Ovary (tissue), 7 donors: ENCODE measurements at regions not wholly inside any gene's neighbourhood (a gene's known extent, or its start where the extent isn't known, plus 50 kb on each side); places are given as distances from the start of the nearest gene placed in this dataset.

Experiments
- DNase-seq, 5 donors: peaks; one replicate each; pipeline ENCODE4 v3.0.0-alpha.2; 2019 to 2020
- H3K27ac ChIP-seq, 2 donors: fragments of 200-600 bp; one replicate each; pipeline versions ENCODE4 v1.5.1 to v1.8.0; 2019 to 2022
- H3K27me3 ChIP-seq: fragments of 200-600 bp; one replicate; pipeline ENCODE4 v1.8.0; 2022
- H3K36me3 ChIP-seq: fragments of 200-600 bp; sonication (generic); one replicate; pipeline ENCODE4 v1.5.1; 2019
- H3K4me1 ChIP-seq: one replicate; pipeline ENCODE4 v1.8.1; 2013; ENCODE audit warnings: mild to moderate bottlenecking, moderate library complexity; ENCODE audit not compliant: insufficient read depth
- H3K4me3 ChIP-seq: fragments of 200-600 bp; sonication (generic); one replicate; pipeline ENCODE4 v1.5.1; 2017
- H3K9me3 ChIP-seq, 2 donors: fragments of 200-600 bp in 1 of 2; sonication (generic) in 1 of 2; one replicate each; pipeline versions ENCODE4 v1.5.1 to v1.8.1; 2013 to 2019; ENCODE audit warnings: mild to moderate bottlenecking in 1 of 2, moderate library complexity in 1 of 2
- EP300 ChIP-seq: sonication (generic); formaldehyde crosslinking; IDR thresholded peaks from one replicate; pipeline ENCODE4 v1.6.1; 2017; ENCODE audit warnings: antibody characterized with exemption
- POLR2A ChIP-seq: fragments of 450-650 bp; IDR thresholded peaks from one replicate; pipeline ENCODE4 v1.6.1; 2017; ENCODE audit warnings: antibody characterized with exemption, mild to moderate bottlenecking, moderate library complexity
- WGBS, 3 donors: extraction: QIAGEN DNeasy Blood & Tissue Kit in 1 of 3; methylation state at CpG; one replicate each; pipeline versions ENCODE4 v1.1.5 to v1.1.7; 2013 to 2017; 5-methylcytosine and 5-hydroxymethylcytosine counted together
- intact Hi-C, 4 donors: fragments of 100-400 bp; cut with DNase I; formaldehyde crosslinking; loops; one replicate each; pipeline versions ENCODE4 v1.11.0 to v1.15.1; 2022 to 2023
- TF ChIP-seq, protein P1 (sequence below), 3 donors: fragments of 450-650 bp in 2 of 3; fragments of 200-600 bp in 1 of 3; IDR thresholded peaks; one replicate each; pipeline versions ENCODE4 v1.5.1 to v1.8.0; 2016 to 2022; ENCODE audit warnings: antibody characterized with exemption in 3 of 3, mild to moderate bottlenecking in 1 of 3
- donor health status: DM: no; HTN: no; CAD: no; lungs with moderate emphysema.
- donor health status: DM: no; HTN: no; CAD: no.
- donor health status: Bipolar disorder and iron deficiency.
- donor health status: DM: no; HTN: no; CAD: no.
- donor health status: DM: yes; HTN: yes; CAD: no.

- intact Hi-C loops = no loop called here
- TF ChIP-seq POLR2A (no peak), EP300 (no peak)
- TF ChIP-seq, protein P1, sequence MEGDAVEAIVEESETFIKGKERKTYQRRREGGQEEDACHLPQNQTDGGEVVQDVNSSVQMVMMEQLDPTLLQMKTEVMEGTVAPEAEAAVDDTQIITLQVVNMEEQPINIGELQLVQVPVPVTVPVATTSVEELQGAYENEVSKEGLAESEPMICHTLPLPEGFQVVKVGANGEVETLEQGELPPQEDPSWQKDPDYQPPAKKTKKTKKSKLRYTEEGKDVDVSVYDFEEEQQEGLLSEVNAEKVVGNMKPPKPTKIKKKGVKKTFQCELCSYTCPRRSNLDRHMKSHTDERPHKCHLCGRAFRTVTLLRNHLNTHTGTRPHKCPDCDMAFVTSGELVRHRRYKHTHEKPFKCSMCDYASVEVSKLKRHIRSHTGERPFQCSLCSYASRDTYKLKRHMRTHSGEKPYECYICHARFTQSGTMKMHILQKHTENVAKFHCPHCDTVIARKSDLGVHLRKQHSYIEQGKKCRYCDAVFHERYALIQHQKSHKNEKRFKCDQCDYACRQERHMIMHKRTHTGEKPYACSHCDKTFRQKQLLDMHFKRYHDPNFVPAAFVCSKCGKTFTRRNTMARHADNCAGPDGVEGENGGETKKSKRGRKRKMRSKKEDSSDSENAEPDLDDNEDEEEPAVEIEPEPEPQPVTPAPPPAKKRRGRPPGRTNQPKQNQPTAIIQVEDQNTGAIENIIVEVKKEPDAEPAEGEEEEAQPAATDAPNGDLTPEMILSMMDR (IDR thresholded peaks at IDR 0.05) = no peak
- Histone ChIP-seq H3K27ac (no peak overlapping the region), H3K36me3 (no peaks in the 10 kb centered on the region), H3K4me1 (no peaks in the 10 kb centered on the region), H3K4me3 (no peak overlapping the region), H3K27me3 (no peaks in the 10 kb centered on the region), H3K9me3 (no peaks in the 10 kb centered on the region)
- no peak for DNase-seq
- 74 to 76% (median 75%) methylated on average over 4 of the region's 4 CpGs for WGBS, 3 donors
Measured at GRCh38 chr5:6909901-6910300, 196.7 kb downstream of the TENT4A start.

GRCh38 chr5:6910950-6911349 lies 197.7 kb downstream of the TENT4A start:
- Histone ChIP-seq H3K4me1 (no peaks in the 10 kb centered on the region), H3K36me3 (no peaks in the 10 kb centered on the region), H3K4me3 (no peak overlapping the region), H3K27ac (no peak overlapping the region), H3K9me3 (no peaks in the 10 kb centered on the region), H3K27me3 (no peaks in the 10 kb centered on the region)
- intact Hi-C loops = no loop called here
- no peak for TF ChIP-seq EP300
- TF ChIP-seq, protein P1 (IDR thresholded peaks at IDR 0.05) = no peak
- no peak for TF ChIP-seq POLR2A
- no peak for DNase-seq
- 54 to 69% (median 54%) methylated on average over 3 of the region's 3 CpGs for WGBS, 3 donors

DNA sequence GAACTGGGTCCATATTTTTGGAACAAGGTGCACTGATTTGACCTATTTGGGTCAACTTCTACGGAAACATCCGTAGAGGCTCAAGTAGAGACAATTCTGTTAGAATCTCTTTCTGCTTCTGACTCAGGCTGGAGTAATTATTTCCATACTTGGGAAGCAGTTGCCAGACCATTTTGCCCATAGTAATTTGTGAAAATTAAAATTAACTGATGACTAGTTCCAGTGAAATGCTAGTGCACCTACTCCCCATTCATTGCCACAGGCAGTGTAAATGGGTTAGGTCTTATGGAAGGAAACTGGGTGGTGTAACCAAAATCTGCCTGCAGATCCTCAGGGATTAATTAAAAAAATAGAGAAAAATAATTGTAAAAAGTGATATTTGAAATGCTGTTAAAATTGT lies 201.1 kb downstream of the TENT4A start:
- Histone ChIP-seq H3K27me3 (no peaks in the 10 kb centered on the region), H3K9me3 (no peaks in the 10 kb centered on the region), H3K36me3 (no peaks in the 10 kb centered on the region), H3K4me1 (no peaks in the 10 kb centered on the region), H3K27ac (no peak overlapping the region), H3K4me3 (no peak overlapping the region)
- WGBS, 3 donors = 67 to 82% (median 73%) methylated on average over 2 of the region's 2 CpGs
- no peak for DNase-seq
- TF ChIP-seq POLR2A (no peak), EP300 (no peak)
- TF ChIP-seq, protein P1 (IDR thresholded peaks at IDR 0.05) = no peak
- intact Hi-C loops = no loop called here

DNA sequence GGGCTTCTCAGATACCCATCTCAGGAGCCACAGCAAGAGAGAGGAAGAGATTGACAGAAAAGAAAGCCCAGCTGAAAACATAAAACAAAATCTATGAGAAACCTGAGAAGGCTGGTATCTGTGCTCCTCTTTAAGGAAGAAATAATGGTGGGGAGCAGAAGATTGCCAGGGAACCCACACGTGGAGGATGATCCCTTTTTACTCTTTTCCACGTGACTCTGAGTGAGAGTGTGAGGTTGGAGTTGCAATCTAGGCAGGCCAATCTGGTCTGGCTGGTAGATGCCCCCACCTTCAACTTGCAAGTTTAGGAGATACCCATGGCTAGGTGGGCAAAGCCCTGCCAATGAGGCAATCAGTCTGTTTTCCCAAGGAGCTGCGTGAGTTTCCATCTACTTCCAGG lies 202.3 kb downstream of the TENT4A start:
- DNase-seq = no peak
- 68 to 78% (median 74%) methylated on average over 3 of the region's 3 CpGs for WGBS, 3 donors
- H3K9me3 ChIP-seq = no peaks in the 10 kb centered on the region
- no peak overlapping the region for H3K4me3 ChIP-seq
- intact Hi-C loops = no loop called here
- no peak overlapping the region for H3K27ac ChIP-seq
- TF ChIP-seq EP300 (no peak), POLR2A (no peak)
- TF ChIP-seq, protein P1 (IDR thresholded peaks at IDR 0.05) = no peak
- no peaks in the 10 kb centered on the region for H3K4me1 ChIP-seq
- H3K36me3 ChIP-seq = no peaks in the 10 kb centered on the region
- H3K27me3 ChIP-seq = no peaks in the 10 kb centered on the region

- TF ChIP-seq POLR2A = no peak
- TF ChIP-seq, protein P1 (IDR thresholded peaks at IDR 0.05) = no peak
- no peak for TF ChIP-seq EP300
- H3K27ac ChIP-seq = no peak overlapping the region
- H3K36me3 ChIP-seq = no peaks in the 10 kb centered on the region
- 85 to 91% (median 86%) methylated on average over 5 of the region's 5 CpGs for WGBS, 3 donors
- no peaks in the 10 kb centered on the region for H3K4me1 ChIP-seq
- intact Hi-C loops = no loop called here
- no peak for DNase-seq
- H3K27me3 ChIP-seq = no peaks in the 10 kb centered on the region
- H3K9me3 ChIP-seq = no peaks in the 10 kb centered on the region
- H3K4me3 ChIP-seq = no peak overlapping the region
Measured at GRCh38 chr5:6918255-6918654, 205.0 kb downstream of the TENT4A start.
